ENCODE measurements at regions not wholly inside any gene's neighbourhood (a gene's known extent, or its start where the extent isn't known, plus 50 kb on each side); places are given as distances from the start of the nearest gene placed in this dataset.

GRCh38 chr1:208525417-208525816 lies 281.2 kb upstream of the PLXNA2 start:
- TF ChIP-seq TAF1 (IDR thresholded peaks at IDR 0.05; ENCODE audit: low read depth) (no peak), NFIC (IDR thresholded peaks at IDR 0.05) (no peak), MAX (IDR thresholded peaks at IDR 0.05) (no peak), RAD21 (IDR thresholded peaks at IDR 0.05; ENCODE audit: low read depth) (no peak), EGR1 (IDR thresholded peaks at IDR 0.05) (no peak), ZBTB7A (IDR thresholded peaks at IDR 0.05; ENCODE audit: low read depth) (no peak), YY1 (IDR thresholded peaks at IDR 0.05; ENCODE audit: low read depth) (no peak)

- TF ChIP-seq CEBPB (IDR thresholded peaks at IDR 0.05) (no peak), RAD21 (IDR thresholded peaks at IDR 0.05; ENCODE audit: low read depth) (no peak), NFIC (IDR thresholded peaks at IDR 0.05) (no peak), FOXM1 (IDR thresholded peaks at IDR 0.05; ENCODE audit: borderline replicate concordance, low read depth) (no peak), USF1 (IDR thresholded peaks at IDR 0.05) (no peak), TEAD4 (IDR thresholded peaks at IDR 0.05) (no peak), TAF1 (IDR thresholded peaks at IDR 0.05; ENCODE audit: low read depth) (no peak), EP300 (IDR thresholded peaks at IDR 0.05; ENCODE audit: borderline replicate concordance) (no peak), TCF12 (IDR thresholded peaks at IDR 0.05; ENCODE audit: low read depth) (no peak), YY1 (IDR thresholded peaks at IDR 0.05; ENCODE audit: low read depth) (no peak), CREB1 (IDR thresholded peaks at IDR 0.05; ENCODE audit: low read depth) (no peak), REST (IDR thresholded peaks at IDR 0.05; ENCODE audit: low read depth) (no peak), ZBTB7A (IDR thresholded peaks at IDR 0.05; ENCODE audit: low read depth) (no peak), MAX (IDR thresholded peaks at IDR 0.05) (no peak), EGR1 (IDR thresholded peaks at IDR 0.05) (no peak)
These were observed 282.5 kb upstream of the PLXNA2 start for GRCh38 chr1:208526613-208527125.

- TF ChIP-seq CREB1 (IDR thresholded peaks at IDR 0.05; ENCODE audit: low read depth): no peak
- TF ChIP-seq USF1 (IDR thresholded peaks at IDR 0.05): no peak
- no peak for TF ChIP-seq TEAD4 (IDR thresholded peaks at IDR 0.05)
These were observed 283.0 kb upstream of the PLXNA2 start for GRCh38 chr1:208527156-208527555.

GRCh38 chr1:208528578-208529240 lies 284.5 kb upstream of the PLXNA2 start:
- TF ChIP-seq CEBPB (IDR thresholded peaks at IDR 0.05) (no peak), TCF12 (IDR thresholded peaks at IDR 0.05; ENCODE audit: low read depth) (no peak), EP300 (IDR thresholded peaks at IDR 0.05; ENCODE audit: borderline replicate concordance) (no peak), NFIC (IDR thresholded peaks at IDR 0.05) (no peak)

GRCh38 chr1:208531003-208531750 lies 287.0 kb upstream of the PLXNA2 start:
- TF ChIP-seq REST (IDR thresholded peaks at IDR 0.05; ENCODE audit: low read depth) (no peak), EP300 (IDR thresholded peaks at IDR 0.05; ENCODE audit: borderline replicate concordance) (no peak), NFIC (IDR thresholded peaks at IDR 0.05) (no peak), ZBTB7A (IDR thresholded peaks at IDR 0.05; ENCODE audit: low read depth) (no peak), MAX (IDR thresholded peaks at IDR 0.05) (no peak), USF1 (IDR thresholded peaks at IDR 0.05) (no peak), FOXM1 (IDR thresholded peaks at IDR 0.05; ENCODE audit: borderline replicate concordance, low read depth) (no peak), EGR1 (IDR thresholded peaks at IDR 0.05) (no peak), TCF12 (IDR thresholded peaks at IDR 0.05; ENCODE audit: low read depth) (no peak), TAF1 (IDR thresholded peaks at IDR 0.05; ENCODE audit: low read depth) (no peak)

Data from Ishikawa (cell line).